H1 (cell line): ENCODE measurements at regions not wholly inside any gene's neighbourhood (a gene's known extent, or its start where the extent isn't known, plus 50 kb on each side); places are given as distances from the start of the nearest gene placed in this dataset.

Experiments
- CTCF ChIA-PET: fragments of 300-600 bp; sonication (Branson Sonifier 250); formaldehyde crosslinking; loops from one replicate; lab custom pipeline; 2021; ENCODE audit not compliant: partially characterized antibody; lab: Charles Lee
- POLR2A ChIA-PET: fragments of 300-600 bp; sonication (Branson Sonifier 250); formaldehyde crosslinking; loops from one replicate; lab custom pipeline; 2021; ENCODE audit warnings: inconsistent platforms; ENCODE audit not compliant: partially characterized antibody; lab: Charles Lee
- DNase-seq, 2 experiments: peaks; one replicate each; pipeline versions ENCODE4 v3.0.0 to v3.0.0-alpha.2; 2010 to 2022; ENCODE audit warnings: low spot score in 2 of 2, low read depth in 1 of 2, mixed read lengths in 1 of 2
- FAIRE-seq: peaks from 2 replicates; lab custom pipeline; 2011; peaks lifted over from hg19 to GRCh38; lab: Jason Lieb, UNC
- H2AFZ ChIP-seq: 2 replicates; pipeline ENCODE4 v1.8.1; 2012; ENCODE audit warnings: low read length, inconsistent platforms
- H2AK5ac ChIP-seq: 2 replicates; pipeline ENCODE4 v1.6.1; 2013; ENCODE audit warnings: low read depth, low read length
- H2BK120ac ChIP-seq: replicated peaks from 2 replicates; pipeline ENCODE3; 2013; ENCODE audit warnings: low read depth, low read length, inconsistent platforms
- H2BK12ac ChIP-seq: 2 replicates; pipeline ENCODE4 v1.6.1; 2013; ENCODE audit warnings: low read depth, low read length
- H2BK15ac ChIP-seq: 2 replicates; pipeline ENCODE4 v1.6.1; 2013; ENCODE audit warnings: low read length
- H2BK20ac ChIP-seq: 2 replicates; pipeline ENCODE4 v1.6.1; 2013; ENCODE audit warnings: low read length
- H2BK5ac ChIP-seq: 2 replicates; pipeline ENCODE4 v1.6.1; 2013; ENCODE audit warnings: low read depth, low read length
- H3K14ac ChIP-seq: 2 replicates; pipeline ENCODE4 v1.6.1; 2013; ENCODE audit warnings: inconsistent platforms; ENCODE audit not compliant: insufficient read length
- H3K18ac ChIP-seq: 2 replicates; pipeline ENCODE4 v1.6.1; 2013; ENCODE audit warnings: low read length; ENCODE audit errors: extremely low read depth
- H3K23ac ChIP-seq: 2 replicates; pipeline ENCODE4 v1.6.1; 2013; ENCODE audit warnings: inconsistent platforms; ENCODE audit not compliant: insufficient read length
- H3K23me2 ChIP-seq: 2 replicates; pipeline ENCODE4 v1.6.1; 2013; ENCODE audit warnings: low read depth, low read length
- H3K27ac ChIP-seq: 2 replicates; pipeline ENCODE4 v1.6.1; 2011; ENCODE audit warnings: low read depth, low read length, inconsistent platforms
- H3K27me3 ChIP-seq, 4 experiments: replicated peaks in 1 of 4; 1 replicate in 1 of 4; 2 replicates in 3 of 4; pipeline versions ENCODE4 v1.6.1 to v1.8.1; 2011 to 2013; ENCODE audit warnings: low read length in 3 of 4, mild to moderate bottlenecking in 3 of 4, inconsistent platforms in 2 of 4, mixed read lengths in 2 of 4, moderate library complexity in 1 of 4; ENCODE audit not compliant: control insufficient read depth in 3 of 4, insufficient read depth in 3 of 4; ENCODE audit errors: extremely low read depth in 1 of 4
- H3K36me3 ChIP-seq, 4 experiments: 2 replicates each; pipeline versions ENCODE4 v1.6.1 to v1.8.1; 2011 to 2013; ENCODE audit warnings: mild to moderate bottlenecking in 4 of 4, low read length in 3 of 4, moderate library complexity in 2 of 4, control low read depth in 1 of 4, inconsistent platforms in 1 of 4; ENCODE audit not compliant: insufficient read depth in 4 of 4, control insufficient read depth in 2 of 4
- H3K4ac ChIP-seq: replicated peaks from 2 replicates; pipeline ENCODE3; 2013; ENCODE audit warnings: low read length, low read depth, mixed read lengths, inconsistent platforms; ENCODE audit not compliant: insufficient read length
- H3K4me1 ChIP-seq, 4 experiments: replicated peaks in 1 of 4; 1 replicate in 1 of 4; 2 replicates in 3 of 4; pipeline versions ENCODE4 v1.6.1 to v1.8.1; 2011 to 2013; ENCODE audit warnings: low read length in 3 of 4, inconsistent platforms in 2 of 4, mixed read lengths in 1 of 4; ENCODE audit not compliant: insufficient read depth in 4 of 4, control insufficient read depth in 3 of 4
- H3K4me2 ChIP-seq, 2 experiments: 2 replicates each; pipeline versions ENCODE4 v1.6.1 to v1.8.1; 2011 to 2013; ENCODE audit warnings: low read depth in 2 of 2, low read length in 2 of 2, control low read depth in 1 of 2, inconsistent platforms in 1 of 2, mild to moderate bottlenecking in 1 of 2; ENCODE audit not compliant: insufficient read depth in 1 of 2
- H3K4me3 ChIP-seq, 4 experiments: fragments of 200-600, 300-600 bp in 1 of 4; sonication (generic), shearing (Covaris generic), sonication (Bioruptor Twin) in 1 of 4; 2 replicates each; pipeline versions ENCODE4 v1.5.1 to v1.8.1; 2011 to 2016; ENCODE audit warnings: low read length in 4 of 4, low read depth in 3 of 4, control low read depth in 2 of 4, inconsistent platforms in 2 of 4, mild to moderate bottlenecking in 2 of 4, mixed read lengths in 1 of 4, moderate library complexity in 1 of 4; ENCODE audit not compliant: insufficient read depth in 2 of 4; ENCODE audit errors: extremely low read depth in 1 of 4
- H3K56ac ChIP-seq: replicated peaks from 2 replicates; pipeline ENCODE3; 2013; ENCODE audit warnings: low read depth, mild to moderate bottlenecking, mixed read lengths, low read length, inconsistent platforms; ENCODE audit not compliant: insufficient read length
- H3K79me1 ChIP-seq: 2 replicates; pipeline ENCODE4 v1.6.1; 2013; ENCODE audit warnings: low read depth, low read length, control low read depth
- H3K79me2 ChIP-seq, 2 experiments: 2 replicates each; pipeline versions ENCODE4 v1.6.1 to v1.8.1; 2012 to 2013; ENCODE audit warnings: low read length in 2 of 2, mild to moderate bottlenecking in 2 of 2, inconsistent platforms in 1 of 2; ENCODE audit not compliant: insufficient read depth in 2 of 2, control insufficient read depth in 1 of 2
- H3K9ac ChIP-seq, 4 experiments: replicated peaks in 1 of 4; 1 replicate in 1 of 4; 2 replicates in 3 of 4; pipeline versions ENCODE4 v1.6.1 to v1.8.1; 2011 to 2013; ENCODE audit warnings: low read depth in 3 of 4, low read length in 3 of 4, control low read depth in 2 of 4, mild to moderate bottlenecking in 2 of 4, moderate library complexity in 2 of 4, inconsistent platforms in 1 of 4; ENCODE audit errors: extremely low read depth in 1 of 4
- H3K9me3 ChIP-seq, 2 experiments: 2 replicates each; pipeline versions ENCODE4 v1.6.1 to v1.8.1; 2012 to 2013; ENCODE audit warnings: mild to moderate bottlenecking in 2 of 2, moderate library complexity in 2 of 2, control low read depth in 1 of 2, inconsistent platforms in 1 of 2, low read depth in 1 of 2, low read length in 1 of 2, mixed read lengths in 1 of 2; ENCODE audit not compliant: insufficient read depth in 2 of 2
- H4K20me1 ChIP-seq, 2 experiments: replicated peaks in 1 of 2; 2 replicates each; pipeline versions ENCODE3 to v1.8.1; 2011 to 2013; ENCODE audit warnings: inconsistent platforms in 2 of 2, low read length in 2 of 2, mild to moderate bottlenecking in 1 of 2; ENCODE audit not compliant: insufficient read depth in 2 of 2, control insufficient read depth in 1 of 2
- H4K5ac ChIP-seq: 2 replicates; pipeline ENCODE4 v1.6.1; 2013; ENCODE audit warnings: low read length, low read depth, mixed read lengths, inconsistent platforms; ENCODE audit not compliant: insufficient read length
- H4K8ac ChIP-seq: 2 replicates; pipeline ENCODE4 v1.8.0; 2013; ENCODE audit warnings: mild to moderate bottlenecking, moderate library complexity, low read length, inconsistent platforms; ENCODE audit not compliant: insufficient read depth; ENCODE audit errors: extremely low read depth
- H4K91ac ChIP-seq: replicated peaks from 2 replicates; pipeline ENCODE3; 2013; ENCODE audit warnings: low read length, mixed read lengths, inconsistent platforms; ENCODE audit not compliant: insufficient read length
- ATF3 ChIP-seq: IDR thresholded peaks from 2 replicates; pipeline ENCODE4 v1.6.1; 2011; ENCODE audit warnings: low read depth, mild to moderate bottlenecking, low read length; ENCODE audit not compliant: insufficient read depth
- CHD1 ChIP-seq: IDR thresholded peaks from 2 replicates; pipeline ENCODE4 v1.6.1; 2012; ENCODE audit warnings: low read depth, low read length, improper control_type of control experiment
- CREB1 ChIP-seq: IDR thresholded peaks from 2 replicates; pipeline ENCODE4 v1.6.1; 2012; ENCODE audit warnings: inconsistent platforms
- EZH2 ChIP-seq: fragments of 200-600 bp; sonication (generic); IDR thresholded peaks from 2 replicates; pipeline ENCODE4 v1.7.1; 2012; ENCODE audit warnings: low read depth, mild to moderate bottlenecking, moderate library complexity, low read length, inconsistent platforms; ENCODE audit not compliant: severe bottlenecking
- GTF2F1 ChIP-seq: IDR thresholded peaks from 2 replicates; pipeline ENCODE4 v1.6.1; 2012; ENCODE audit warnings: low read depth, low read length, improper control_type of control experiment, borderline replicate concordance
- HDAC6 ChIP-seq: IDR thresholded peaks from one replicate; pipeline ENCODE4 v1.7.1; 2012; ENCODE audit warnings: low read depth, mild to moderate bottlenecking, inconsistent platforms, low read length, moderate library complexity
- JUN ChIP-seq: IDR thresholded peaks from 2 replicates; pipeline ENCODE4 v1.6.1; 2011; ENCODE audit warnings: low read depth, mild to moderate bottlenecking, improper control_type of control experiment, low read length
- JUND ChIP-seq: IDR thresholded peaks from 2 replicates; pipeline ENCODE4 v1.6.1; 2011; ENCODE audit warnings: mild to moderate bottlenecking, improper control_type of control experiment, low read length
- RBBP5 ChIP-seq: IDR thresholded peaks from 2 replicates; pipeline ENCODE4 v1.7.1; 2012; ENCODE audit warnings: low read depth, mild to moderate bottlenecking, inconsistent platforms, low read length, moderate library complexity, borderline replicate concordance
- RNF2 ChIP-seq: fragments of 200-900, 300-1000 bp; sonication (generic); IDR thresholded peaks from 2 replicates; pipeline ENCODE4 v1.7.1; 2016; ENCODE audit warnings: borderline replicate concordance, low read depth, mild to moderate bottlenecking, antibody characterized with exemption, low read length; ENCODE audit not compliant: poor library complexity, severe bottlenecking; ENCODE audit errors: missing control alignments
- RXRA ChIP-seq: IDR thresholded peaks from 2 replicates; pipeline ENCODE4 v1.6.1; 2011; ENCODE audit warnings: low read depth, mild to moderate bottlenecking, low read length, moderate library complexity; ENCODE audit not compliant: insufficient read depth
- SIRT6 ChIP-seq: IDR thresholded peaks from one replicate; pipeline ENCODE4 v1.7.1; 2012; ENCODE audit warnings: low read length, inconsistent platforms
- WGBS, 2 experiments: shearing (Covaris generic) in 1 of 2; methylation state at CpG; one replicate each; pipeline versions ENCODE4 v1.1.6 to v1.1.7; 2013 to 2015; ENCODE audit warnings: low lambda C conversion rate in 2 of 2, mixed read lengths in 2 of 2, inconsistent platforms in 1 of 2, low coverage in 1 of 2, missing lambda C conversion rate in 1 of 2; ENCODE audit not compliant: insufficient replicate concordance in 2 of 2, insufficient coverage in 1 of 2, insufficient read length in 1 of 2; ENCODE audit errors: extremely low coverage in 1 of 2, missing lambda C conversion rate in 1 of 2; 5-methylcytosine and 5-hydroxymethylcytosine counted together

- ChIA-PET POLR2A (no interaction called here), CTCF (no interaction called here)
- 100% methylated on average over 2 of the region's 2 CpGs; no CpG with 5 or more reads in 1 of the 2 experiments for WGBS, 2 experiments
- Histone ChIP-seq H4K5ac (no peak overlapping the region), H4K91ac (no peak overlapping the region), H3K79me2 (no peaks in the 10 kb centered on the region), H2BK15ac (no peak overlapping the region), H2BK20ac (no peak overlapping the region), H4K8ac (no peak overlapping the region), H2BK12ac (no peak overlapping the region), H3K56ac (no peak overlapping the region), H2BK120ac (no peak overlapping the region), H3K18ac (no peak overlapping the region), H3K23ac (no peak overlapping the region), H2AFZ (no peak overlapping the region), H3K27me3 (no peaks in the 10 kb centered on the region), H3K79me1 (no peaks in the 10 kb centered on the region), H2BK5ac (no peak overlapping the region), H3K14ac (no peak overlapping the region), H3K27ac (no peak overlapping the region), H3K4me3 (no peak overlapping the region), H3K9me3 (peaks cover 0 to 7% of the 10 kb centered on the region in 2 experiments; a peak in 2 of 4 replicates), H3K9ac (no peak overlapping the region), H3K23me2 (no peaks in the 10 kb centered on the region), H3K36me3 (no peaks in the 10 kb centered on the region), H3K4ac (no peak overlapping the region), H2AK5ac (no peak overlapping the region), H4K20me1 (no peaks in the 10 kb centered on the region), H3K4me2 (no peak overlapping the region), H3K4me1 (no peaks in the 10 kb centered on the region)
- FAIRE-seq, result no peak
- TF ChIP-seq JUND, result no peak
- no peak for TF ChIP-seq GTF2F1
- TF ChIP-seq HDAC6, result no peak
- TF ChIP-seq JUN, result no peak
- no peak for TF ChIP-seq SIRT6
- TF ChIP-seq CREB1, result no peak
- no peak for TF ChIP-seq RNF2
- TF ChIP-seq EZH2, result no peak
- no peak for TF ChIP-seq CHD1
- no peak for TF ChIP-seq RXRA
- TF ChIP-seq RBBP5, result no peak
- no peak for TF ChIP-seq ATF3
- no peak for DNase-seq
Observed at GRCh38 chrX:76796311-76796710, 368.8 kb downstream of the MAGEE1 start.
